AG04449 (cell line): ENCODE measurements at regions not wholly inside any gene's neighbourhood (a gene's known extent, or its start where the extent isn't known, plus 50 kb on each side); places are given as distances from the start of the nearest gene placed in this dataset.

Source experiments
- CTCF ChIA-PET: fragments of 350-600 bp; formaldehyde crosslinking; extraction: SDS; loops from one replicate; lab custom pipeline; 2021; ENCODE audit warnings: antibody characterized with exemption; lab: Yijun Ruan, JAX
- POLR2A ChIA-PET: fragments of 400-600, 350-600 bp; formaldehyde crosslinking; extraction: SDS; loops from one replicate; lab custom pipeline; 2020; ENCODE audit warnings: antibody characterized with exemption, inconsistent platforms; lab: Yijun Ruan, JAX
- DNase-seq: peaks from one replicate; pipeline ENCODE4 v3.0.0-alpha.2; 2010; ENCODE audit warnings: low read depth, low spot score
- H3K4me3 ChIP-seq: 2 replicates; pipeline ENCODE4 v1.5.1; 2011; ENCODE audit warnings: low read depth, mild to moderate bottlenecking, control low read depth, low read length
- CTCF ChIP-seq: IDR thresholded peaks from one replicate; pipeline ENCODE4 v1.5.1; 2011; ENCODE audit warnings: mild to moderate bottlenecking, moderate library complexity, low read length, control low read depth, inconsistent platforms; ENCODE audit not compliant: insufficient read depth; ENCODE audit errors: missing control alignments

GRCh38 chr1:5494518-5494917, 497.7 kb downstream of the NPHP4 start:
- no peak for TF ChIP-seq CTCF
- no peak overlapping the region for H3K4me3 ChIP-seq
- ChIA-PET POLR2A (no interaction called here), CTCF (no interaction called here)
- no peak for DNase-seq

- H3K4me3 ChIP-seq = no peak overlapping the region
- no peak for TF ChIP-seq CTCF
- DNase-seq = no peak
- CTCF ChIA-PET = no interaction called here
- POLR2A ChIA-PET = no interaction called here
Measured at GRCh38 chr1:5493851-5494311, 498.3 kb downstream of the NPHP4 start.

- H3K4me3 ChIP-seq = no peak overlapping the region
- ChIA-PET CTCF (no interaction called here), POLR2A (no interaction called here)
- TF ChIP-seq CTCF = no peak
- no peak for DNase-seq
Measured at GRCh38 chr1:5493275-5493674, 498.9 kb downstream of the NPHP4 start.

GRCh38 chr1:5492846-5493245, 499.4 kb downstream of the NPHP4 start:
- no peak for TF ChIP-seq CTCF
- POLR2A ChIA-PET = no interaction called here

GRCh38 chr1:5491207-5491904, 500.9 kb downstream of the NPHP4 start:
- CTCF ChIA-PET = interaction anchor here (1.2 kb wide), 1 partner anchor 19 kb away, joined by 3 read pairs; no protein-coding TSS in a partner anchor
- POLR2A ChIA-PET = no interaction called here
- H3K4me3 ChIP-seq = no peak overlapping the region
- no peak for TF ChIP-seq CTCF
- no peak for DNase-seq

More at GRCh38 chr1:5492846-5493245, 499.4 kb downstream of the NPHP4 start:
- DNase-seq = no peak
- CTCF ChIA-PET = no interaction called here
- H3K4me3 ChIP-seq = no peak overlapping the region

GRCh38 chr1:5490635-5491034, 501.6 kb downstream of the NPHP4 start:
- DNase-seq = no peak
- ChIA-PET POLR2A (no interaction called here), CTCF (interaction anchor here (1.2 kb wide), 1 partner anchor 20 kb away, joined by 3 read pairs; no protein-coding TSS in a partner anchor)
- TF ChIP-seq CTCF = no peak
- H3K4me3 ChIP-seq = no peak overlapping the region
